Dedifferentiated amniotic fluid mesenchymal stem cell (primary cell): ENCODE measurements at regions not wholly inside any gene's neighbourhood (a gene's known extent, or its start where the extent isn't known, plus 50 kb on each side); places are given as distances from the start of the nearest gene placed in this dataset.

Experiments
- DNase-seq: peaks from one replicate; pipeline ENCODE4 v3.0.0-alpha.2; 2016; ENCODE audit errors: extremely low spot score

DNA sequence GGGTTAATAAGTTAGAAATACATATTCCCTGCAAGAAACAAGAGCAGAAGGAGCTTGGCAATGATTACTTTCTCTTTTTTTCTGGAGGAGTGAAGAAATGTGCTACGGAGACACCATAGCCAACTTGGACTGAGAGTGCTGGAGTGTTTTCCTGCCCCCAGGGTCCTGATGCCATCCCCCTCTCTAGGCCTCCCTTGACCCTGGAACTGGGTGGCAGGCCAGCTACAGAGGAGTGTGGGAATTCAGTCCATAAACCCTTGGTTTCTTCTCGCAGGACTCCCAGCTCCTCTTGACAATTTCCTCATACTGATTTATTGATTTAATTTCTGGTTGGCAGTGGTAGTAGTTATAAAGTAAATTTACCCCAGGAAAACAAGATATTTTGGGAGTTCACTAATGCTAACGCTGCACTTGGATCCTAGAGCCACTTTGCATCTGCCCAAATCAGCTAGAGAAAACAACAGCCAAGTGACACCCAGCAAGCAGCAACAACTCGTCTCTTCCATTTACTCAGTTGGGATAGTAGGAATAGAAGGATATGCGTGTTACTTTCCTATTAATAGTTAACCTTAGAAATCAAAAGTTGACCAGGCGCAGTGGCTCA lies 76.4 kb upstream of the CELF2 start:
- DNase-seq = no peak

DNA sequence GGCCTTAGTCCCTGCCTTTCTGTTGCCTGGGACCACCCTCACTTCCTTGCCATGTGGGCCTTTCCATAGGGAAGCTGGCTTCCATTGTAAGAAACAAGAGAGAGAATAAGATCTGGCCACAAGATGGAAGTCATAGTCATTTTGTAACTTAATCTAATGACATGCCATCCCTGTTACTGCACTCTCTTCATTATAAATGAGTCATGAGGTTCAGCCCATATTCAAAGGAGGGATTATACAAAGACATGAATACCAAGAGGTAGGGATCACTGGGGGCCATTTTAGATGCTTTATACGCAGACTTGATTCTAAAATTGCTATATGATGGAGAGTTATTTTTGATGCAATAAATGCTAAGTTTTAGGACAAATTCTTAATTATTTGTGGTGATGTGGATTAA lies 75.2 kb upstream of the CELF2 start:
- no peak for DNase-seq

DNA sequence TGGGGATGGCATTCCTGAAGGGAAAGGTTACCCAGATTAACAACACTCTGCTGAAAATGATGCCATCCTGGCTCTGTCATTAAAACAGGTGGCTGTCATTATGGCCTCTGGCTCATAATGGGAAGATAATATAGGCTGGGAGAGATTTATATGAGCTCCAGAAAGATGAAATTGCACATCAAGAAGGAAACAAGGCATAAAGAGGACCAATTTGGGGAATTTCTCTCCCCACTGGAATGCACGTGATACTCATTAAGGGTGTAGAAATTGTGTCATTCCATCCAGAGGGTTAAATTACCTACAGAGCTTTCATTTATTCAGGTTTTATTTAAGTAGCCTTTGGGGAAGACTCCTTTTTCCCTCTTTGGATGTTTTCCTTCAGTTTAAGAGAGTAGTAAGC lies 71.6 kb upstream of the CELF2 start:
- DNase-seq = no peak

DNA sequence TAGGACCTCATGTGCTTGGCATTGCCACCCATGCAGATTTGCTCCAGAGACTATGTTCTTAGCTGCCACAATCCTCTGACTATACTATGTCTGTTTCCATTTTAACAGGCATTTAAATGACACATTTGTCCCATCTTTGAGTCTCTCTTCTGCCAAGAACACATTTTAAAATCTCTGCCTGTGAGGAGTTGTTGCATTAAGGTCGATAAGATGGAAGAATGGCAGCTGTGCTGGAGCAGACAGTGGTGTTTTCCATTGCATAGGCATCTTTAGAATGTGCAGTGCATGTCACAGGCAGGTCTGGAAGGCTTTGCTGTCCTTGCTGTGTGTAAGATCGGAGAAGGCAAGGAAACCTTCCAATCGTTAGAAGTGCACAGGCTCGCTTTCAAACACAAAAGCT lies 70.9 kb upstream of the CELF2 start:
- no peak for DNase-seq

DNA sequence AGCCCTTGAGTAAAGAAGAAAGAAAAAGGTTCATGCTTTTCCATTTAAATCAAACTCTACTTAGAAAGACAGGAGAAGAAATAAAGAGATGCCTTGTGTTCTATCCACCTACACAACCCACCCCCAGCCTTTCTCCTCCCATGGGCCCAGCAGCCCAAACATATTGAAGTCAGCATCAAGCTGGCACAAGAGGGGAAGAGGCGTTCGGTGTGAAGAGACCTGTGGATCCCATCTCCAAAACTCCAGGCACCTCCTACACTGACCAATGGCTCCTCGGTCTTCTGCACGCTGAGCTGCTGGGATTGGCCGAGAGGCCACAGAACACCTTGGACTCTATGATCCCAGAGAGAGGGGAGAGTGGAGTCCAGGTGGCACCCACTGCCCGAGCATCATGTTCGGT lies 66.0 kb upstream of the CELF2 start:
- no peak for DNase-seq

DNA sequence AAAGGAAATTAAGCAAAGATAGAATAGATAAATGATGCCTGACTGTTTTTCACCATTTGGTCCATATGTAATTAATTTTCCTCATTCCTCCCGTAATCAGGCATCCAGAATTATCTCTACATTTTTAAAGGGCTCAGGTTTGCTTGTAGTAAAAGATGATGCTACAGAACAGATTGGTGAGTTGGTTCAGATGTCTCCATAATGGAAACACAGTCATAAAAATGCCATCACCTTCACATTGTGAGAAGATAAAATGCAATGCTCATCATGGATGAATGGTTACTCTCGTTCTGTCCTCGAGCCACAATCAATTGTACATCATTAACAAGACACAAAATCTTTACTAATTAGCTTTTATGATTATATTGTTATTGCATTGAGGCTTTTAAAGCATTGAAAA lies 64.9 kb upstream of the CELF2 start:
- no peak for DNase-seq

DNA sequence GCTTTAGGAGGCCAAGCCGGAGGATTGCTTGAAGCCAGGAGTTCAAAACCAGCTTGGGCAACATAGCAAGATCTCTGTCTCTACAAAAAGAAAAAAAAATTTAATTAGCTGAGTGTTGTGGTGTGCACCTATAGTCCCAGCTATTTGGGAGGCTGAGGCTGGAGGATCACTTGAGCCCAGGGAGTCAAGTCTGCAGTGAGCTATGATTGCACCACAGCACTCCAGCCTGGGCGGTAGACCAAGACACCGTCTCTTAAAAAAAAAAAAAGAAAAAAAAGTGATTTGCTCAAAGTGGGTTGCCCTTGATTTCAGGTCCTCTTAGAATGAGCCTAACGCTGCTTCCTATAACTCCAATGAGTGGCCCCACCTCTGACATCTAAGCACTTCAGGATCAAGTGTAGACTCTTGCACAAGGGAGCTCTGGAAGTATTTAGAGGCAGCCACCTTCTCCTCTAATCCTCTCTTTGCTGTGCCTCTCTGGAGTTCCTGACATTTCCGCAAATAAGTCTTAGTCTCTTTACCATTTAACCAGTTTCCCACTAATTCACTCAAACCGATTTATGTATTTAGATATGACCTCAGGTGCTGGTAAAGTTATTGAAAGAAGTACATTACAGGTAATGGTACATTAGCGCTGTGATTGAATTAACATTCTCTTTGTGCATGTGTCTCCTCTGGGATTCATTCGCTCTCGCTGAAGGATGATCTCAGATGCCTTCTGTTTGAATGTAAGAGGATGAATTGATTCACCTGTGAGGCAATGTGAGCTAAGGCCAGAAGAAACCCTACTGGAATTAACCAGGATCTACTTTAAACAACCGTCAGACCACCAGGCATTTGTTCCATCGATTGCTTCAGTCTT lies 60.8 kb upstream of the CELF2 start:
- DNase-seq = no peak

DNA sequence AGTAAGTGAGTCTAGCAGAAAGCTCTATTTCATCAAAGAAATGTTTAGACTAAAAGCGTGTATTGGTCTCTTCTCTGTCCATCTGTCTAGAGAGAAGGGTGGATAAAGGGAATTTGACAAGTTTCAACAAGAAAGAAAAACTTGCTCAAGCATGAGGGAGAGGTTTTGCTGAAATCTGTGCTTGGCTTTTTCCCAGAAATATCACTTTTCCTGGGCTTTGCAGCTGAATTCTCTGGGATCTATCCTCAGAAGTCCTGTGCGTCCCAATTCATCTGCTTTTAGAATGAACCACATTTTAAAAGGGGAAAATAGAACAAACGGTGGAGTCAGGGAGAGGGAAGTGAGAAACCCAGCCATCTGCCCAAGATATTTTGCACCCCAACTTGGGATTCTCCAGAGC lies 59.6 kb upstream of the CELF2 start:
- DNase-seq = no peak

DNA sequence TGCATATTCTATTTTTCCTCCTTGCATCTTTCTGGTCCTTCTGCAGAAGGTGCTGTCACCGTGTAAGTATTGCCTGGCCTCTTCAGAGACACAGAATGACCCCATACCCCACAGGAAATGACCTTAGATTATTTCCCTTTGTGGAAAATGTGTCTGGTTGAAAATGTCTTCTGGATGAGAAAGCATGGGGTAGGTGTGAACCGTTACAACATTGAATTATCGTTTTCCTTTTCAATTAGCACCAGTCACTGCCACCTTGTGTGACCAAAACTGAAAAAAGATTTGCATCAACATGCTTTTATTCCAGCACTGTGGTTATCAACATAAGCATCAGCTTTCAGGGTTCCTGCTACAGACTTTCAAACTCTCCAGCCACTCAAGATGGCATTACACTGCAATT lies 58.0 kb upstream of the CELF2 start:
- no peak for DNase-seq

DNA sequence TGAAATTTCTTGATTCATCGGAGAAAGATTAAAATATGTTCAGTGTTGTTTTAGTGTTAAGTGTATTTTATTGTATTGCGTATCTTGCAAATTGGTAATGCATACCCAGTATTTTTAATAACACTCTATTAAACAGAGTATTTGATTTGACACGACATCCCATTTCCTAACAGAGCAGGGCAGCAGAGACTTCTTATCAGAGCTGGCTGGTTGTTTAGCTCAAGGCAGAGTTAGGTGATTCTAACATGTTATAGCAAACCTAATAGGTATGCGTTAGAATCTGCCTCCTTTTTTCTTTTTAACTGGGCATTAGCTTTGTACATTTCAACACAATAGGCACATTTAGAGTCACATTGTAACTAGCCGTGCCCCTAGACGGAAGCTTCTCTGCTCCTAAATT lies 57.1 kb upstream of the CELF2 start:
- no peak for DNase-seq

DNA sequence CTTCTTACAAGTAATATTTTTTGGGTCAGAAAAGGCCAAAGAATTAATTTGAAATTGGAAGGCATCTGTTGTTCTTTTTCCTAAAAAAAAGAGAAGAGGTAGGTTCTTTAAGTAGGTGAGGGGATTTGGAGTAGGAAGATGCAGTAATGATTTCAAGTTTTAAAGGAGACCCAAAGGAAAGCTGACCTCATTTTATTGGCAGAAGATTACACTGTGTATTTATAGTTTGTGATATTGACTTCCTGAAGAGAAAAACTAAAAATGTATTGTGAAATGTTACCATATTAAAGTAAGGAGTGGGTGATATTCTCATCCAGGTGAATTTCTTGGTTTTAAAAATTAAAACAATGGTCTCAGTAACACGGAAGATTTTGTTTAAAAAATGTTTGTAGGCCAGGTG lies 56.6 kb upstream of the CELF2 start:
- DNase-seq = no peak

DNA sequence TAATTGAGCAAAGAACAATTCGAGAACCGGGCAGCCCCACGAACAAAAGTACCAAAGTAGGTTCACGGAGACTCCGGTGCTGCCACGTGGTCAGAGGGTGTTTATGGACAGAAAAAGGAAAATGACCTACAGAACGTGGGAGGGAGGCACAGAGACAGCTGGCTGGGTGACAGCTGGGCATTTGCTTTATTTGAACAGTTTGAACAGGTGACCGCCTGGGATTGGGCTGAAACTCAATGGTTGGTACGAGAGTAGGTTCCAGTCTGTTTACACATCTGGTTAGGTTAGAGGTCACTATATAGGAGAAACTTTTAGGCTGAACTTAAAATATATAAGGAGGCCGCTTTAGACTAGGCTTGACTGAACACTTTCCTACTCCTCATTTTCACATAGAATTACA lies 50.6 kb upstream of the CELF2 start:
- no peak for DNase-seq

DNA sequence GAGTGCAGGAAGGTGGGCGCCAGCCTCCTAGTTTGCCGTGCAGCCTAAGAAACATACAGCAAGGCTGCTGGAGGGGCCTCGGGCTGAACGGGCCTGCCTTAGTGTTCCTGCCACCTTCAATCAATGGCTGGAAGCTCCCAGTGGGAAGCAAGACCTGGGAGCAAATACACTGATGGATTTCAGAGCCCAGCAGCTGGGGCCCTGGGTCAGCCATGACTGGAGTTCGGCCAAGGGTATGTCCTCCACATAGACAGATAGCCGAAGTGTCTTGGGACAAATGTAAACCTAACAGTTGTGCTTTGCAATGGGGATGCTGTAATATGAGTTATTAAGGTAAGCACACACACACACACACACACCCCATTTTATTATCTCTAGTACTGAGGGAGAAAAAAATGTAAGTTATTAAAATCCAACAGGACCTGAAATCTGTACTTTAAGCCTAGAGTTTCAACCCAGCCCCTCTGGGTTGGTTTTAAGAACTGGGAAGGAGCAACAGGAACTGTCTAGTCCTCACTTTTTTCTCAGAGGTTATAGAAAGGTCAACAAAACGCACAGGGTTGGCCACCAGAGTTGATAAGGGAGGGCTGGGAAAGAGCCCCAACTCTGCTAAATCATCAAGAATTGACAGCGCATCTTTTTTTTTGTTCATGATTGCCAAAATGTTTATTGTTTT lies 50.0 kb upstream of the CELF2 start:
- no peak for DNase-seq
